Loucy (cell line): ENCODE measurements at regions not wholly inside any gene's neighbourhood (a gene's known extent, or its start where the extent isn't known, plus 50 kb on each side); places are given as distances from the start of the nearest gene placed in this dataset.
A peak's percentile ranks its signal among the peaks of the same experiment; 100 is the strongest.

Experiments used
- H2AFZ ChIP-seq: fragments of 200-600 bp; sonication (generic); 2 replicates; pipeline ENCODE4 v1.6.0; 2016; ENCODE audit warnings: antibody characterized with exemption, mild to moderate bottlenecking, low read length, moderate library complexity
- H3F3A ChIP-seq: fragments of 200-600 bp; 2 replicates; pipeline ENCODE4 v1.6.0; 2016; ENCODE audit warnings: antibody characterized with exemption, low read depth, mild to moderate bottlenecking
- H3K27me3 ChIP-seq: fragments of 200-600 bp; sonication (generic); 2 replicates; pipeline ENCODE4 v1.6.1; 2014; ENCODE audit warnings: low read length, mild to moderate bottlenecking; ENCODE audit not compliant: insufficient read depth, poor library complexity, severe bottlenecking
- H3K36me3 ChIP-seq: fragments of 200-600 bp; sonication (generic); 2 replicates; pipeline ENCODE4 v1.6.1; 2016; ENCODE audit warnings: low read length; ENCODE audit not compliant: insufficient read depth
- H3K4me1 ChIP-seq: fragments of 200-600 bp; sonication (generic); 2 replicates; pipeline ENCODE4 v1.5.1; 2014; ENCODE audit warnings: low read length, mild to moderate bottlenecking; ENCODE audit not compliant: insufficient read depth, poor library complexity, severe bottlenecking
- H3K4me2 ChIP-seq: fragments of 200-600 bp; sonication (generic); 2 replicates; pipeline ENCODE4 v1.6.0; 2014; ENCODE audit warnings: antibody characterized with exemption, low read length, low read depth, mild to moderate bottlenecking; ENCODE audit not compliant: poor library complexity, severe bottlenecking
- H3K4me3 ChIP-seq: fragments of 200-600 bp; sonication (generic); 2 replicates; pipeline ENCODE4 v1.5.1; 2014; ENCODE audit warnings: low read length, mild to moderate bottlenecking, mixed read lengths; ENCODE audit not compliant: poor library complexity, severe bottlenecking
- H3K79me2 ChIP-seq: fragments of 200-600 bp; sonication (generic); 2 replicates; pipeline ENCODE4 v1.6.1; 2014; ENCODE audit warnings: low read length; ENCODE audit not compliant: insufficient read depth
- H3K9ac ChIP-seq: fragments of 200-600 bp; sonication (generic); 2 replicates; pipeline ENCODE4 v1.6.0; 2014; ENCODE audit warnings: mild to moderate bottlenecking, low read depth, low read length, moderate library complexity; ENCODE audit not compliant: poor library complexity, severe bottlenecking
- H3K9me2 ChIP-seq: fragments of 200-600 bp; sonication (generic); replicated peaks from 2 replicates; pipeline ENCODE4 v1.6.1; 2016; ENCODE audit warnings: low read depth, low read length, mixed read lengths
- H3K9me3 ChIP-seq: fragments of 200-600 bp; sonication (generic); 2 replicates; pipeline ENCODE4 v1.6.1; 2014; ENCODE audit warnings: mild to moderate bottlenecking, antibody characterized with exemption, low read length, low read depth; ENCODE audit not compliant: insufficient read depth
- H4K20me1 ChIP-seq: fragments of 200-600 bp; sonication (generic); 2 replicates; pipeline ENCODE4 v1.6.0; 2014; ENCODE audit warnings: antibody characterized with exemption, low read length, mild to moderate bottlenecking; ENCODE audit not compliant: insufficient read depth, poor library complexity, severe bottlenecking
- CTCF ChIP-seq: fragments of 200-600 bp; sonication (generic); conservative IDR thresholded peaks from 2 replicates; pipeline ENCODE4 v1.5.1; 2014; ENCODE audit warnings: mild to moderate bottlenecking, antibody characterized with exemption, low read length
- EZH2phosphoT487 ChIP-seq: fragments of 200-600 bp; IDR thresholded peaks from 2 replicates; pipeline ENCODE4 v1.6.1; 2018; ENCODE audit warnings: antibody characterized with exemption, mild to moderate bottlenecking, moderate library complexity, borderline replicate concordance

GRCh38 chr12:46456356-46457334 lies 84.1 kb upstream of the SLC38A2 start:
- Histone ChIP-seq H3K9me2 (no peaks in the 10 kb centered on the region), H2AFZ (peak overlapping the region; percentile 61), H4K20me1 (no peaks in the 10 kb centered on the region), H3K9me3 (no peaks in the 10 kb centered on the region), H3K79me2 (no peaks in the 10 kb centered on the region), H3F3A (no peaks in the 10 kb centered on the region), H3K36me3 (no peaks in the 10 kb centered on the region), H3K4me2 (peak overlapping the region; percentile 30), H3K4me3 (no peak overlapping the region), H3K9ac (peak overlapping the region; percentile 16), H3K27me3 (no peaks in the 10 kb centered on the region), H3K4me1 (peaks cover 70% of the 10 kb centered on the region)
- TF ChIP-seq CTCF (no peak), EZH2phosphoT487 (no peak)

GRCh38 chr12:46455648-46456352 lies 83.2 kb upstream of the SLC38A2 start:
- Histone ChIP-seq H3K4me2 (peak overlapping the region; percentile 30), H4K20me1 (no peaks in the 10 kb centered on the region), H3K36me3 (no peaks in the 10 kb centered on the region), H3F3A (no peaks in the 10 kb centered on the region), H3K9me2 (no peaks in the 10 kb centered on the region), H3K4me1 (peaks cover 63% of the 10 kb centered on the region), H3K9ac (peak overlapping the region; percentile 16), H3K27me3 (no peaks in the 10 kb centered on the region), H3K4me3 (peak overlapping the region; percentile 14), H3K79me2 (no peaks in the 10 kb centered on the region), H2AFZ (peak overlapping the region; percentile 61), H3K9me3 (no peaks in the 10 kb centered on the region)
- TF ChIP-seq EZH2phosphoT487 (no peak), CTCF (no peak)

- H3K9ac ChIP-seq: peak overlapping the region; percentile 16
- H3K36me3 ChIP-seq: no peaks in the 10 kb centered on the region
- no peaks in the 10 kb centered on the region for H3K27me3 ChIP-seq
- no peaks in the 10 kb centered on the region for H3K9me2 ChIP-seq
- H3F3A ChIP-seq: no peaks in the 10 kb centered on the region
- H3K4me2 ChIP-seq: peak overlapping the region; percentile 30
- H3K4me3 ChIP-seq: peak overlapping the region; percentile 14
- H3K4me1 ChIP-seq: peaks cover 63% of the 10 kb centered on the region
- no peaks in the 10 kb centered on the region for H3K9me3 ChIP-seq
- TF ChIP-seq EZH2phosphoT487 (no peak), CTCF (no peak)
- no peaks in the 10 kb centered on the region for H4K20me1 ChIP-seq
- H3K79me2 ChIP-seq: no peaks in the 10 kb centered on the region
- 0 out of 2 replicates have a peak overlapping the region, but pooled peaks have one; percentile 61 for H2AFZ ChIP-seq
Observed at GRCh38 chr12:46454981-46455380, 82.4 kb upstream of the SLC38A2 start.
